Caco-2 (cell line): ENCODE measurements at regions not wholly inside any gene's neighbourhood (a gene's known extent, or its start where the extent isn't known, plus 50 kb on each side); places are given as distances from the start of the nearest gene placed in this dataset.

ENCODE experiments used
- BruUV-seq: library from RNA; stranded (reverse); fragments of 400-500 nt; replicated peaks from 2 replicates; lab custom pipeline; 2021; lab: Mats Ljungman, UMichigan
- CTCF ChIA-PET: fragments of 300-600 bp; sonication (Branson Sonifier 250); formaldehyde crosslinking; loops from one replicate; lab custom pipeline; 2022; ENCODE audit warnings: antibody characterized with exemption; lab: Charles Lee
- POLR2A ChIA-PET: fragments of 300-600 bp; sonication (Branson Sonifier 250); formaldehyde crosslinking; loops from one replicate; lab custom pipeline; 2022; ENCODE audit warnings: antibody characterized with exemption; lab: Charles Lee
- DNase-seq, 2 experiments: peaks; one replicate each; pipeline versions ENCODE4 v3.0.0 to v3.0.0-alpha.2; 2020 to 2022
- H3K27me3 ChIP-seq: replicated peaks from 2 replicates; pipeline ENCODE4 v1.6.0; 2011; ENCODE audit warnings: low read length; ENCODE audit not compliant: control insufficient read depth, insufficient read depth
- H3K36me3 ChIP-seq: 2 replicates; pipeline ENCODE4 v1.5.1; 2011; ENCODE audit warnings: low read length; ENCODE audit not compliant: control insufficient read depth, insufficient read depth
- H3K4me1 ChIP-seq: fragments of 250-450 bp; sonication (Bioruptor Pico); 2 replicates; pipeline ENCODE4 v1.5.1; 2020; ENCODE audit warnings: mild to moderate bottlenecking
- H3K4me3 ChIP-seq: 2 replicates; pipeline ENCODE4 v1.5.1; 2011; ENCODE audit warnings: low read depth, mild to moderate bottlenecking, control low read depth, low read length
- H3K9me3 ChIP-seq: fragments of 250-450 bp; sonication (Bioruptor Pico); 2 replicates; pipeline ENCODE4 v1.5.1; 2020; ENCODE audit warnings: mild to moderate bottlenecking, moderate library complexity
- H3K27ac Mint-ChIP-seq: one replicate; pipeline ENCODE4 v1.8.0; 2022; ENCODE audit warnings: mixed read lengths; ENCODE audit not compliant: unreplicated experiment
- H3K27me3 Mint-ChIP-seq: one replicate; pipeline ENCODE4 v1.8.0; 2022; ENCODE audit warnings: mixed read lengths; ENCODE audit not compliant: insufficient read depth, unreplicated experiment
- H3K36me3 Mint-ChIP-seq: one replicate; pipeline ENCODE4 v1.8.0; 2022; ENCODE audit warnings: mild to moderate bottlenecking, mixed read lengths; ENCODE audit not compliant: insufficient read depth, unreplicated experiment
- H3K4me1 Mint-ChIP-seq: one replicate; pipeline ENCODE4 v1.8.0; 2022; ENCODE audit warnings: low read depth, mixed read lengths; ENCODE audit not compliant: unreplicated experiment
- H3K4me3 Mint-ChIP-seq: one replicate; pipeline ENCODE4 v1.8.0; 2022; ENCODE audit warnings: mild to moderate bottlenecking, moderate library complexity, mixed read lengths; ENCODE audit not compliant: unreplicated experiment
- H3K9me3 Mint-ChIP-seq: one replicate; pipeline ENCODE4 v1.8.0; 2022; ENCODE audit warnings: mixed read lengths; ENCODE audit not compliant: unreplicated experiment
- CTCF ChIP-seq, 2 experiments: fragments of 200-600 bp in 1 of 2; IDR thresholded peaks; 1 replicate in 1 of 2; 2 replicates in 1 of 2; pipeline versions ENCODE4 v1.5.1 to v1.8.0; 2011 to 2022; ENCODE audit warnings: antibody characterized with exemption in 1 of 2, control low read depth in 1 of 2, inconsistent platforms in 1 of 2, low read depth in 1 of 2, low read length in 1 of 2, mild to moderate bottlenecking in 1 of 2, moderate library complexity in 1 of 2; ENCODE audit not compliant: insufficient read depth in 1 of 2, severe bottlenecking in 1 of 2, unreplicated experiment in 1 of 2
- intact Hi-C: fragments of 100-400 bp; cut with micrococcal nuclease; formaldehyde crosslinking; loops from one replicate; pipeline ENCODE4 v1.10.0; 2022; ENCODE audit not compliant: unreplicated experiment

GRCh38 chr15:55110446-55110845, 86.3 kb downstream of the RSL24D1 start:
- H3K9me3 Mint-ChIP-seq: no peaks in the 10 kb centered on the region
- H3K4me3 Mint-ChIP-seq: no peak overlapping the region
- CTCF ChIA-PET: interaction anchor here (0.6 kb wide), 1 partner anchor 139 kb away, joined by 3 read pairs; no protein-coding TSS in a partner anchor
- Histone ChIP-seq H3K36me3 (no peaks in the 10 kb centered on the region), H3K9me3 (no peaks in the 10 kb centered on the region), H3K4me1 (no peaks in the 10 kb centered on the region), H3K27me3 (no peaks in the 10 kb centered on the region), H3K4me3 (no peak overlapping the region)
- H3K36me3 Mint-ChIP-seq: no peaks in the 10 kb centered on the region
- no peak for DNase-seq
- no TSS peak for BruUV-seq
- POLR2A ChIA-PET: no interaction called here
- H3K4me1 Mint-ChIP-seq: no peaks in the 10 kb centered on the region
- no peak overlapping the region for H3K27ac Mint-ChIP-seq
- TF ChIP-seq CTCF (IDR thresholded peaks at IDR 0.05; ENCODE audit: insufficient read depth in 1 of 2, low read depth in 1 of 2, low read length in 1 of 2, severe bottlenecking in 1 of 2, unreplicated experiment in 1 of 2): no peak
- H3K27me3 Mint-ChIP-seq: no peaks in the 10 kb centered on the region
- intact Hi-C loops: no loop called here

- H3K9me3 ChIP-seq: no peaks in the 10 kb centered on the region
- Mint-ChIP-seq H3K9me3 (no peaks in the 10 kb centered on the region), H3K4me3 (no peak overlapping the region), H3K4me1 (no peaks in the 10 kb centered on the region), H3K27me3 (no peaks in the 10 kb centered on the region), H3K27ac (no peak overlapping the region), H3K36me3 (no peaks in the 10 kb centered on the region)
- TF ChIP-seq CTCF (IDR thresholded peaks at IDR 0.05; ENCODE audit: insufficient read depth in 1 of 2, low read depth in 1 of 2, low read length in 1 of 2, severe bottlenecking in 1 of 2, unreplicated experiment in 1 of 2): peak; percentile 73 to 82
- H3K27me3 ChIP-seq: no peaks in the 10 kb centered on the region
- POLR2A ChIA-PET: interaction anchor here (0.5 to 0.6 kb wide), 2 partner anchors 35 to 901 kb away, joined by 3 to 4 read pairs; no protein-coding TSS in a partner anchor
- no peaks in the 10 kb centered on the region for H3K36me3 ChIP-seq
- H3K4me3 ChIP-seq: no peak overlapping the region
- peak; percentile 49 to 71 for DNase-seq
- no peaks in the 10 kb centered on the region for H3K4me1 ChIP-seq
- BruUV-seq: no TSS peak
- intact Hi-C loops: loop anchor here (2.0 to 5.0 kb wide), 3 partner anchors 74 to 1147 kb away; no protein-coding TSS in a partner anchor
- CTCF ChIA-PET: interaction anchor here (0.7 kb wide), 2 partner anchors 108 to 804 kb away, joined by 3 to 4 read pairs; no protein-coding TSS in a partner anchor
Observed at GRCh38 chr15:55108858-55109518, 87.8 kb downstream of the RSL24D1 start.

GRCh38 chr15:55108448-55108847, 88.3 kb downstream of the RSL24D1 start:
- peaks cover 4% of the 10 kb centered on the region for H3K27me3 Mint-ChIP-seq
- Histone ChIP-seq H3K4me3 (no peak overlapping the region), H3K4me1 (no peaks in the 10 kb centered on the region), H3K9me3 (no peaks in the 10 kb centered on the region), H3K36me3 (no peaks in the 10 kb centered on the region), H3K27me3 (no peaks in the 10 kb centered on the region)
- ChIA-PET POLR2A (no interaction called here), CTCF (interaction anchor here (0.7 kb wide), 2 partner anchors 109 to 803 kb away, joined by 3 to 4 read pairs; no protein-coding TSS in a partner anchor)
- no peaks in the 10 kb centered on the region for H3K36me3 Mint-ChIP-seq
- no peak for TF ChIP-seq CTCF (IDR thresholded peaks at IDR 0.05; ENCODE audit: insufficient read depth in 1 of 2, low read depth in 1 of 2, low read length in 1 of 2, severe bottlenecking in 1 of 2, unreplicated experiment in 1 of 2)
- no peak for DNase-seq
- intact Hi-C loops: loop anchor here (2.0 to 5.0 kb wide), 3 partner anchors 74 to 1146 kb away; no protein-coding TSS in a partner anchor
- BruUV-seq: no TSS peak
- no peak overlapping the region for H3K27ac Mint-ChIP-seq
- H3K4me3 Mint-ChIP-seq: no peak overlapping the region
- no peaks in the 10 kb centered on the region for H3K9me3 Mint-ChIP-seq
- no peaks in the 10 kb centered on the region for H3K4me1 Mint-ChIP-seq
